Large intestine (tissue), 3 donors: ENCODE measurements at regions not wholly inside any gene's neighbourhood (a gene's known extent, or its start where the extent isn't known, plus 50 kb on each side); places are given as distances from the start of the nearest gene placed in this dataset.

Experiments used
- DNase-seq, 2 donors: peaks; one replicate each; pipeline versions ENCODE4 v3.0.0 to v3.0.0-alpha.2; 2013
- H3K27ac ChIP-seq: one replicate; pipeline ENCODE4 v1.5.1; 2013; ENCODE audit warnings: low read length
- H3K27me3 ChIP-seq: 2 replicates; pipeline ENCODE4 v1.6.1; 2013; ENCODE audit warnings: low read length; ENCODE audit not compliant: control insufficient read depth, insufficient read depth
- H3K36me3 ChIP-seq: 2 replicates; pipeline ENCODE4 v1.6.1; 2013; ENCODE audit warnings: low read length; ENCODE audit not compliant: control insufficient read depth, insufficient read depth
- H3K4me1 ChIP-seq: one replicate; pipeline ENCODE4 v1.6.1; 2013; ENCODE audit warnings: low read length; ENCODE audit not compliant: control insufficient read depth, insufficient read depth
- H3K4me3 ChIP-seq: one replicate; pipeline ENCODE4 v1.5.1; 2013; ENCODE audit warnings: low read length
- H3K9me3 ChIP-seq: one replicate; pipeline ENCODE4 v1.6.1; 2013; ENCODE audit warnings: mild to moderate bottlenecking, low read depth, low read length, moderate library complexity; ENCODE audit not compliant: control insufficient read depth
- WGBS: methylation state at CpG from one replicate; pipeline ENCODE4 v1.1.5; 2013; ENCODE audit warnings: low lambda C conversion rate; ENCODE audit not compliant: insufficient coverage; 5-methylcytosine and 5-hydroxymethylcytosine counted together

GRCh38 chr7:17456541-17456940 lies 158.1 kb downstream of the AHR start:
- no peak for DNase-seq
- Histone ChIP-seq H3K9me3 (no peaks in the 10 kb centered on the region), H3K4me1 (no peaks in the 10 kb centered on the region), H3K27ac (no peak overlapping the region), H3K36me3 (no peaks in the 10 kb centered on the region), H3K4me3 (no peak overlapping the region), H3K27me3 (no peaks in the 10 kb centered on the region)
- WGBS, result 75% methylated on average over 1 of the region's 2 CpGs

- no peaks in the 10 kb centered on the region for H3K9me3 ChIP-seq
- H3K27ac ChIP-seq, result no peak overlapping the region
- no peaks in the 10 kb centered on the region for H3K27me3 ChIP-seq
- H3K4me3 ChIP-seq, result no peak overlapping the region
- DNase-seq, result no peak
- H3K4me1 ChIP-seq, result no peaks in the 10 kb centered on the region
- H3K36me3 ChIP-seq, result no peaks in the 10 kb centered on the region
These were observed 161.5 kb downstream of the AHR start for GRCh38 chr7:17460001-17460400.

GRCh38 chr7:17460665-17461064 lies 162.2 kb downstream of the AHR start:
- H3K9me3 ChIP-seq, result no peaks in the 10 kb centered on the region
- WGBS, result no CpG with 5 or more reads among the region's 4 CpGs
- no peaks in the 10 kb centered on the region for H3K36me3 ChIP-seq
- DNase-seq, result no peak
- H3K27ac ChIP-seq, result no peak overlapping the region
- no peak overlapping the region for H3K4me3 ChIP-seq
- H3K27me3 ChIP-seq, result no peaks in the 10 kb centered on the region
- no peaks in the 10 kb centered on the region for H3K4me1 ChIP-seq

- H3K36me3 ChIP-seq, result no peaks in the 10 kb centered on the region
- DNase-seq, result no peak
- H3K9me3 ChIP-seq, result no peaks in the 10 kb centered on the region
- no peaks in the 10 kb centered on the region for H3K27me3 ChIP-seq
- WGBS, result 85% methylated on average over 1 of the region's 3 CpGs
- H3K4me1 ChIP-seq, result no peaks in the 10 kb centered on the region
- no peak overlapping the region for H3K4me3 ChIP-seq
- no peak overlapping the region for H3K27ac ChIP-seq
These were observed 163.7 kb downstream of the AHR start for GRCh38 chr7:17462131-17462631.

- no peak overlapping the region for H3K27ac ChIP-seq
- no peaks in the 10 kb centered on the region for H3K4me1 ChIP-seq
- H3K9me3 ChIP-seq, result no peaks in the 10 kb centered on the region
- DNase-seq, result no peak
- H3K4me3 ChIP-seq, result no peak overlapping the region
- WGBS, result no CpG with 5 or more reads among the region's 5 CpGs
- H3K36me3 ChIP-seq, result no peaks in the 10 kb centered on the region
- no peaks in the 10 kb centered on the region for H3K27me3 ChIP-seq
These were observed 165.1 kb downstream of the AHR start for GRCh38 chr7:17463511-17464085.

- H3K9me3 ChIP-seq, result peaks cover 3% of the 10 kb centered on the region
- H3K27me3 ChIP-seq, result no peaks in the 10 kb centered on the region
- WGBS, result 97% methylated on average over 4 of the region's 7 CpGs
- DNase-seq, result no peak
- no peak overlapping the region for H3K27ac ChIP-seq
- H3K4me3 ChIP-seq, result no peak overlapping the region
- no peaks in the 10 kb centered on the region for H3K4me1 ChIP-seq
- no peaks in the 10 kb centered on the region for H3K36me3 ChIP-seq
These were observed 167.8 kb downstream of the AHR start for GRCh38 chr7:17466216-17466615.

GRCh38 chr7:17467386-17467945 lies 169.0 kb downstream of the AHR start:
- Histone ChIP-seq H3K27ac (no peak overlapping the region), H3K36me3 (no peaks in the 10 kb centered on the region), H3K4me3 (no peak overlapping the region), H3K9me3 (peaks cover 3% of the 10 kb centered on the region), H3K27me3 (no peaks in the 10 kb centered on the region), H3K4me1 (no peaks in the 10 kb centered on the region)
- 100% methylated on average over 1 of the region's 6 CpGs for WGBS
- peak in 1 of 2 donors; percentile 21 for DNase-seq

GRCh38 chr7:17471325-17471724 lies 172.9 kb downstream of the AHR start:
- peaks cover 3% of the 10 kb centered on the region for H3K9me3 ChIP-seq
- no peak overlapping the region for H3K4me3 ChIP-seq
- no peak for DNase-seq
- H3K27ac ChIP-seq, result no peak overlapping the region
- H3K27me3 ChIP-seq, result no peaks in the 10 kb centered on the region
- no peaks in the 10 kb centered on the region for H3K36me3 ChIP-seq
- no peaks in the 10 kb centered on the region for H3K4me1 ChIP-seq

GRCh38 chr7:17472518-17472917 lies 174.1 kb downstream of the AHR start:
- no CpG with 5 or more reads among the region's 3 CpGs for WGBS
- DNase-seq, result no peak
- no peaks in the 10 kb centered on the region for H3K4me1 ChIP-seq
- no peak overlapping the region for H3K27ac ChIP-seq
- H3K4me3 ChIP-seq, result no peak overlapping the region
- H3K27me3 ChIP-seq, result no peaks in the 10 kb centered on the region
- peaks cover 3% of the 10 kb centered on the region for H3K9me3 ChIP-seq
- no peaks in the 10 kb centered on the region for H3K36me3 ChIP-seq

GRCh38 chr7:17472939-17473338 lies 174.5 kb downstream of the AHR start:
- Histone ChIP-seq H3K4me1 (no peaks in the 10 kb centered on the region), H3K27me3 (no peaks in the 10 kb centered on the region), H3K4me3 (no peak overlapping the region), H3K36me3 (no peaks in the 10 kb centered on the region), H3K27ac (no peak overlapping the region), H3K9me3 (peaks cover 3% of the 10 kb centered on the region)
- 80% methylated on average over 1 of the region's 2 CpGs for WGBS
- DNase-seq, result no peak

- DNase-seq, result no peak
- no peaks in the 10 kb centered on the region for H3K36me3 ChIP-seq
- 71% methylated on average over 2 of the region's 13 CpGs for WGBS
- H3K4me1 ChIP-seq, result no peaks in the 10 kb centered on the region
- H3K27me3 ChIP-seq, result no peaks in the 10 kb centered on the region
- H3K9me3 ChIP-seq, result peaks cover 3% of the 10 kb centered on the region
- no peak overlapping the region for H3K27ac ChIP-seq
- H3K4me3 ChIP-seq, result no peak overlapping the region
These were observed 176.4 kb downstream of the AHR start for GRCh38 chr7:17474724-17475344.
